ENCODE measurements at regions not wholly inside any gene's neighbourhood (a gene's known extent, or its start where the extent isn't known, plus 50 kb on each side); places are given as distances from the start of the nearest gene placed in this dataset.

DNA sequence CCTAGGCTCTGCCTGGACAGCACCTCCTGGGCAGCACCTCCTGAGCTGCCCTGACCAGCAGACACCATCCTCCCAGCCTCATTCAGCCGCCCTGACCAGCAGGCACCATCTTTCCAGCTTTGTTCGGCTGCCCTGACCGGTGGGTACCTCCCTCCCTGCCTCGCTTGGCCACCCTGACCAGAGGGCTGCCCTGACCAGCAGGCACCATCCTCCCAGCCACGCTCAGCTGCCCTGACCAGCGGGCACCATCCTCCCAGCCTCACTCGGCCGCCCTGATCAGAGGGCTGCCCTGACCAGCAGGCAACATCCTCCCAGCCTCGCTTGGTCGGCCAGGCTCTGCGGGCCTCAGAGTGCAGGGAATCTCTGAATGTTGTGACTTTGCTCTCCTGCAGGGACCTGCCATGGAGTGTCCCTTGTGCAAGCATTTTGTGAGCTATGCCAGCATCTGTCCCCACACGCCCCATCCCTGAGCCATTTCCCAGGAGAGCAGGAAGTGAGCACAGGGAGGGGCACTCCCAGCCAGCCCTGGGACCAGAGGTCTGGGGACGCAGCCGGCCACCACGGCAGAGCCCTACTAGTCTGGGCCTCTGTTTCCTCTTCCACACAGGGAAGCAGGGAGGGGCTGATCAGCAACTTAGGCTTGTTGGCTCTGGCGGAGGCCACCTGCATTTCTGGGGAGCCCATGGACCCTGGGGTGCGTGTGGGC is 265.5 kb downstream of the SEC23A start:
- Histone ChIP-seq H3K27me3 (ENCODE audit: control insufficient read depth, insufficient read depth, low read length) (no peaks in the 10 kb centered on the region), H3K4me3 (ENCODE audit: low read depth, low read length) (no peak overlapping the region), H3K36me3 (ENCODE audit: control insufficient read depth, insufficient read depth, low read length) (peaks cover 3% of the 10 kb centered on the region), H3K4me1 (ENCODE audit: control insufficient read depth, insufficient read depth, low read length) (peaks cover 4% of the 10 kb centered on the region), H3K27ac (ENCODE audit: low read depth, low read length) (no peak overlapping the region), H3K9me3 (ENCODE audit: control insufficient read depth, insufficient read depth, low read length) (no peaks in the 10 kb centered on the region)
- WGBS (ENCODE audit: insufficient coverage): 91% methylated on average over 17 of the region's 17 CpGs
- no peak for DNase-seq (ENCODE audit: low read depth in 4 of 6, low spot score in 6 of 6)

GRCh38 chr14:38836539-38836938 is 266.5 kb downstream of the SEC23A start:
- 82% methylated on average over 2 of the region's 7 CpGs for WGBS (ENCODE audit: insufficient coverage)
- DNase-seq (ENCODE audit: low read depth in 4 of 6, low spot score in 6 of 6): no peak
- Histone ChIP-seq H3K36me3 (ENCODE audit: control insufficient read depth, insufficient read depth, low read length) (peaks cover 3% of the 10 kb centered on the region), H3K4me3 (ENCODE audit: low read depth, low read length) (no peak overlapping the region), H3K9me3 (ENCODE audit: control insufficient read depth, insufficient read depth, low read length) (no peaks in the 10 kb centered on the region), H3K27ac (ENCODE audit: low read depth, low read length) (no peak overlapping the region), H3K4me1 (ENCODE audit: control insufficient read depth, insufficient read depth, low read length) (peaks cover 4% of the 10 kb centered on the region), H3K27me3 (ENCODE audit: control insufficient read depth, insufficient read depth, low read length) (no peaks in the 10 kb centered on the region)

DNA sequence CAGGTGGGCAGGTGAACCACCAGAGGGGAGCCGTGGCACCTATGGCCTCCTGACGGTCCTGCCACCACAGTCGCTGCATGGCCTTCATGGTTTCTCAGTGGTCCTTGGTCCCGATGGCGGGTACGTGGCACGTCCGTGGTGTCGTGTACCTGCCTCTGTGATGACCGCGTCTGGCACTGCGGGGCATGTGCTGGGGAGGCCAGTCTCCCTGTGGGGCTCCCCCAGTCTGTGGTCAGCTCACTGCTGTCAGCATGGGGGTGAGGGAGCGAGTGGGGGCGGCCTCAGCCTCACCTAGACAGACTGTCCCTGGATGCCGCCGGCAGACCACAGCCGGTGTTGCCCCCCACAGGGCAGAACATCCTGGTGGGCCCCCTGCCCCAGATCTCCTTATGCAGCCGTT is 267.2 kb downstream of the SEC23A start:
- no peak overlapping the region for H3K27ac ChIP-seq (ENCODE audit: low read depth, low read length)
- H3K4me1 ChIP-seq (ENCODE audit: control insufficient read depth, insufficient read depth, low read length): peaks cover 4% of the 10 kb centered on the region

DNA sequence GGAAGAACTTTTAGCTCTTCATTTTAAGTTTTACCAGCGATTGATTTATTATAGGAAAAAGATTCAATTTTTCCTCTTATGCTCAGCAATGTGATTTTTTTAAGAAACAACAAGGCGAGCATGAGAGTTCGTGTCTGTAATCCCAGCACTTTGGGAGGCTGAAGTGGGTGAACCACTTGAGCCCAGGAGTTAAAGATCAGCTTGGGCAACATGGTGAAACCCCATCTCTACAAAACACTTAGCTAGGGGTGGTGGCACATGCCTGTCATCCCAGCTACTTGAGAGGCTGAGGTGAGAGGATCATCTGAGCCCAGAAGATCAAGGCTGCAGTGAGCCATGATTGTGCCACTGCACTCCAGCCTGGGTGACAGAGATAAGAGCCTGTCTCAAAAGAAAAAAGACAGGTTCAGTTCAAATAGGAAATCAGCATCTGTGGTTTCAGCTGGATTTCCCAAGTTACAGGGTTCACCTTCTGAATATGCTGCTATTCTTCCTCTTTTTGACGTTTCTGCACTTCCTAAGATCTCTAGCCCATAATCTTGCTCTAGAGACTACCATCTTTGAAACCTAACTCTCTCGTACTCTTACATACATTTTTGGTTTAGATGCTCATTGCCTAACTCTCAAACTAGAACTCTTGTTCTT is 274.7 kb downstream of the SEC23A start:
- no peaks in the 10 kb centered on the region for H3K9me3 ChIP-seq (ENCODE audit: control insufficient read depth, insufficient read depth, low read length)
- no peak overlapping the region for H3K27ac ChIP-seq (ENCODE audit: low read depth, low read length)
- 91% methylated on average over 2 of the region's 5 CpGs for WGBS (ENCODE audit: insufficient coverage)
- no peak for DNase-seq (ENCODE audit: low read depth in 4 of 6, low spot score in 6 of 6)
- no peaks in the 10 kb centered on the region for H3K27me3 ChIP-seq (ENCODE audit: control insufficient read depth, insufficient read depth, low read length)
- H3K4me3 ChIP-seq (ENCODE audit: low read depth, low read length): no peak overlapping the region
- no peaks in the 10 kb centered on the region for H3K4me1 ChIP-seq (ENCODE audit: control insufficient read depth, insufficient read depth, low read length)
- H3K36me3 ChIP-seq (ENCODE audit: control insufficient read depth, insufficient read depth, low read length): no peaks in the 10 kb centered on the region

More for the DNA sequence above, 267.2 kb downstream of the SEC23A start:
- no peak for DNase-seq (ENCODE audit: low read depth in 4 of 6, low spot score in 6 of 6)
- no peak overlapping the region for H3K4me3 ChIP-seq (ENCODE audit: low read depth, low read length)
- H3K36me3 ChIP-seq (ENCODE audit: control insufficient read depth, insufficient read depth, low read length): peaks cover 3% of the 10 kb centered on the region
- no peaks in the 10 kb centered on the region for H3K9me3 ChIP-seq (ENCODE audit: control insufficient read depth, insufficient read depth, low read length)
- WGBS (ENCODE audit: insufficient coverage): 95% methylated on average over 18 of the region's 18 CpGs
- no peaks in the 10 kb centered on the region for H3K27me3 ChIP-seq (ENCODE audit: control insufficient read depth, insufficient read depth, low read length)

- H3K4me1 ChIP-seq (ENCODE audit: control insufficient read depth, insufficient read depth, low read length): no peaks in the 10 kb centered on the region
- no peaks in the 10 kb centered on the region for H3K36me3 ChIP-seq (ENCODE audit: control insufficient read depth, insufficient read depth, low read length)
- H3K27me3 ChIP-seq (ENCODE audit: control insufficient read depth, insufficient read depth, low read length): no peaks in the 10 kb centered on the region
- no peak overlapping the region for H3K27ac ChIP-seq (ENCODE audit: low read depth, low read length)
- WGBS (ENCODE audit: insufficient coverage): 80% methylated on average over 1 of the region's 2 CpGs
- no peak overlapping the region for H3K4me3 ChIP-seq (ENCODE audit: low read depth, low read length)
- H3K9me3 ChIP-seq (ENCODE audit: control insufficient read depth, insufficient read depth, low read length): no peaks in the 10 kb centered on the region
- no peak for DNase-seq (ENCODE audit: low read depth in 4 of 6, low spot score in 6 of 6)
Measured at GRCh38 chr14:38824706-38825105, 278.3 kb downstream of the SEC23A start.

GRCh38 chr14:38818555-38818954 is 284.5 kb downstream of the SEC23A start:
- no CpG with 5 or more reads among the region's 1 CpG for WGBS (ENCODE audit: insufficient coverage)
- Histone ChIP-seq H3K36me3 (ENCODE audit: control insufficient read depth, insufficient read depth, low read length) (no peaks in the 10 kb centered on the region), H3K4me3 (ENCODE audit: low read depth, low read length) (no peak overlapping the region), H3K9me3 (ENCODE audit: control insufficient read depth, insufficient read depth, low read length) (no peaks in the 10 kb centered on the region), H3K27ac (ENCODE audit: low read depth, low read length) (no peak overlapping the region), H3K27me3 (ENCODE audit: control insufficient read depth, insufficient read depth, low read length) (no peaks in the 10 kb centered on the region), H3K4me1 (ENCODE audit: control insufficient read depth, insufficient read depth, low read length) (no peaks in the 10 kb centered on the region)
- DNase-seq (ENCODE audit: low read depth in 4 of 6, low spot score in 6 of 6): no peak

DNA sequence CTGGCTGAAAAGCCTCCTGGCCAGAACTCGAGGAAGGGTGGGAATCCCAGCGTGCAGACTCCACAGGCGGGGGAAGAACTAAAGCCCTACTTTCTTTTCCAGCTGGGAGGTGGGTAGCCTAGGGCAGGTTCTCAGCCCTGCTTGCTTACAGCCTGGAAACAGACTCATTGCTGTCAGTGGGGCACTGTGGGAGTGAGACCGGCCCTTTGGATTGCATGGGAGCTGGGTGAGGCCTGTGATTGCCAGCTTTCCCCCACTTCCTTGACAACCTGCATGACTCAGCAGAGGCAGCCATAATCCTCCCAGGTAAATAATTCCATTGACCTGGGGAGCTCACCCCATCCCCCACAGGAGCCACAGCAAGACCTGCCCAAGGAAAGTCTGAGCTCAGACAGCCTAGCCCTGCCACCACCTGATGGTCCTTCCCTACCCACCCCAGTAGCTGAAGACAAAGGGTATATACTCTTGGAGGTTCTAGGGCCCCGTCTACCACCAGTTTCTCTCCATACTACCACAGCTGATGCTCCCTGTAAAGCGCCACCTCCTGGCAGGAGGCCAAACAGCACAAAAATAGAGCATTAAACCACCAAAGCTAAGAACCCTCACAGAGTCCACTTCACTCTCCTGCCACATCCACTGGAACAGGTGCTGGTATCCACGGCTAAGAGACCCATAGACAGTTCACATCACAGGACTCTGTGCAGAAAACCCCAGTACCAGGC is 294.1 kb downstream of the SEC23A start:
- 80% methylated on average over 6 of the region's 7 CpGs for WGBS (ENCODE audit: insufficient coverage)
- no peaks in the 10 kb centered on the region for H3K9me3 ChIP-seq (ENCODE audit: control insufficient read depth, insufficient read depth, low read length)
- H3K4me3 ChIP-seq (ENCODE audit: low read depth, low read length): no peak overlapping the region
- H3K4me1 ChIP-seq (ENCODE audit: control insufficient read depth, insufficient read depth, low read length): no peaks in the 10 kb centered on the region
- H3K27ac ChIP-seq (ENCODE audit: low read depth, low read length): no peak overlapping the region
- no peak for DNase-seq (ENCODE audit: low read depth in 4 of 6, low spot score in 6 of 6)
- H3K27me3 ChIP-seq (ENCODE audit: control insufficient read depth, insufficient read depth, low read length): no peaks in the 10 kb centered on the region
- H3K36me3 ChIP-seq (ENCODE audit: control insufficient read depth, insufficient read depth, low read length): no peaks in the 10 kb centered on the region

- H3K4me3 ChIP-seq (ENCODE audit: low read depth, low read length): no peak overlapping the region
- no peaks in the 10 kb centered on the region for H3K4me1 ChIP-seq (ENCODE audit: control insufficient read depth, insufficient read depth, low read length)
- no peaks in the 10 kb centered on the region for H3K9me3 ChIP-seq (ENCODE audit: control insufficient read depth, insufficient read depth, low read length)
- H3K27ac ChIP-seq (ENCODE audit: low read depth, low read length): no peak overlapping the region
- H3K27me3 ChIP-seq (ENCODE audit: control insufficient read depth, insufficient read depth, low read length): no peaks in the 10 kb centered on the region
- no CpG with 5 or more reads among the region's 2 CpGs for WGBS (ENCODE audit: insufficient coverage)
- peak in 4 of 6 donors; percentile 10 to 85 (median 19) for DNase-seq (ENCODE audit: low read depth in 4 of 6, low spot score in 6 of 6)
- H3K36me3 ChIP-seq (ENCODE audit: control insufficient read depth, insufficient read depth, low read length): no peaks in the 10 kb centered on the region
Measured at GRCh38 chr14:38799671-38800070, 303.4 kb downstream of the SEC23A start.

- Histone ChIP-seq H3K27ac (ENCODE audit: low read depth, low read length) (no peak overlapping the region), H3K9me3 (ENCODE audit: control insufficient read depth, insufficient read depth, low read length) (no peaks in the 10 kb centered on the region), H3K36me3 (ENCODE audit: control insufficient read depth, insufficient read depth, low read length) (no peaks in the 10 kb centered on the region), H3K27me3 (ENCODE audit: control insufficient read depth, insufficient read depth, low read length) (no peaks in the 10 kb centered on the region), H3K4me3 (ENCODE audit: low read depth, low read length) (no peak overlapping the region), H3K4me1 (ENCODE audit: control insufficient read depth, insufficient read depth, low read length) (no peaks in the 10 kb centered on the region)
- DNase-seq (ENCODE audit: low read depth in 4 of 6, low spot score in 6 of 6): no peak
Measured at GRCh38 chr14:38794677-38795076, 308.4 kb downstream of the SEC23A start.

GRCh38 chr14:38791862-38792261 is 311.2 kb downstream of the SEC23A start:
- whole genome bisulfite sequencing (ENCODE audit: insufficient coverage): 90% methylated on average over 2 of the region's 3 CpGs
- no peak overlapping the region for H3K27ac ChIP-seq (ENCODE audit: low read depth, low read length)
- H3K27me3 ChIP-seq (ENCODE audit: control insufficient read depth, insufficient read depth, low read length): no peaks in the 10 kb centered on the region
- H3K36me3 ChIP-seq (ENCODE audit: control insufficient read depth, insufficient read depth, low read length): no peaks in the 10 kb centered on the region
- H3K9me3 ChIP-seq (ENCODE audit: control insufficient read depth, insufficient read depth, low read length): no peaks in the 10 kb centered on the region
- H3K4me3 ChIP-seq (ENCODE audit: low read depth, low read length): no peak overlapping the region
- H3K4me1 ChIP-seq (ENCODE audit: control insufficient read depth, insufficient read depth, low read length): no peaks in the 10 kb centered on the region
- no peak for DNase-seq (ENCODE audit: low read depth in 4 of 6, low spot score in 6 of 6)

Measured in spinal cord (tissue), 9 donors.